Suppressor macrophage treated with lipopolysaccharide for 4 hours (primary cell): ENCODE measurements at regions not wholly inside any gene's neighbourhood (a gene's known extent, or its start where the extent isn't known, plus 50 kb on each side); places are given as distances from the start of the nearest gene placed in this dataset.
"Not testable (repeated sequence)": the region's sequence is repeated elsewhere in the genome, so short reads cannot be mapped to it uniquely, and the experiment has no call there.

Experiments
- DNase-seq: peaks from one replicate; pipeline ENCODE4 v3.0.0-alpha.2; 2020

DNA sequence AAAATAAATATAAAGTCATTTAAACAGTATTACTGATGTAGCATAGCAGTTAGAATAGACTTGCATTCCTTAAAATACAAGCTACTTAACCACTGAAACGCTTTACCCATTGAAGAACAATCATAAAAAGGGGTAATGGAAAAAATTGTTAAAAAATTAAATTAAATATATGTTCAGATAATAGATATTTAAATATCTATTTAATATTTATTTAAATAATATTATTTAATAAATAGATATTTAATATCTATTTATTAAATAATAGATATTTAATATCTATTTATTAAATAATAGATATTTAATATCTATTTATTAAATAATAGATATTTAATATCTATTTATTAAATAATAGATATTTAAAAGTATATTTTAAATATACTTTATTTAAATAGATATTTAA, 2410.5 kb downstream of the PCDH7 start:
- DNase-seq = not testable (repeated sequence)

DNA sequence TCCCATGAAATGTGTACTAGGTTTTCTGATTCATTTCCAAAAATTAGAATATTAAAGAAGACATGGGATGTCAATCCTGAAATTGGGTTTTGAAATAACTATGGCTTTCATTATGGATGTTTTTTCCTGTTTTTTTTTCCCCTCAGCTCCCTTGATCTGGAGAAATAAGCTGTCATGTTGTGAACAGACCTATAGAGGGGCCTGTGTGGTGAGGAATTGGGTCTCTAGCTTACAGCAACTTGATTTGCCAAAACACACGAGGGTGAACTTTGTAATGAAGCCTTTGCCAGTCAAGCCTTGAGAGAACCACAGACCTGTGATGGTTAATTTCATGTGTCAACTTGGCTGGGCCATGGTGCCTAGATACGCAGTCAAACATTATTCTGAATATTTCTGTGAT, 2413.6 kb downstream of the PCDH7 start:
- no peak for DNase-seq

DNA sequence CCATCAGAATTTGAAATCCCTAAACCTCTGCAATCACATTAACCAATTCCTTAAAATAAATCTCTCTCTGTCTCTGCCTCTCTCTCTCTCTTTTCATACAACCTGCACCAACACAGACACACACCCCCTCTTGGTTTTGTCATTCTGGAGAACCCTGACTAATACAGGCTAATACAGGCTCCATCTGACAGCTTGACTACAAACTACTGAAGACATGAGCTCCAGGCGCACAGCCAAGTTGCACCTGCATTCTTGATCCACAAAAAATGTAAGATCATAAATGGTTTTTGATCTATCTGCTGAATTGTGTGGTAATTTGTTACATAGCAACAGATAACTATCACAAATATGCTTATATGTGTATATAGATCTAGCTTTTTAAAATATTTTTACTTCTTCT, 2414.2 kb downstream of the PCDH7 start:
- DNase-seq = no peak

DNA sequence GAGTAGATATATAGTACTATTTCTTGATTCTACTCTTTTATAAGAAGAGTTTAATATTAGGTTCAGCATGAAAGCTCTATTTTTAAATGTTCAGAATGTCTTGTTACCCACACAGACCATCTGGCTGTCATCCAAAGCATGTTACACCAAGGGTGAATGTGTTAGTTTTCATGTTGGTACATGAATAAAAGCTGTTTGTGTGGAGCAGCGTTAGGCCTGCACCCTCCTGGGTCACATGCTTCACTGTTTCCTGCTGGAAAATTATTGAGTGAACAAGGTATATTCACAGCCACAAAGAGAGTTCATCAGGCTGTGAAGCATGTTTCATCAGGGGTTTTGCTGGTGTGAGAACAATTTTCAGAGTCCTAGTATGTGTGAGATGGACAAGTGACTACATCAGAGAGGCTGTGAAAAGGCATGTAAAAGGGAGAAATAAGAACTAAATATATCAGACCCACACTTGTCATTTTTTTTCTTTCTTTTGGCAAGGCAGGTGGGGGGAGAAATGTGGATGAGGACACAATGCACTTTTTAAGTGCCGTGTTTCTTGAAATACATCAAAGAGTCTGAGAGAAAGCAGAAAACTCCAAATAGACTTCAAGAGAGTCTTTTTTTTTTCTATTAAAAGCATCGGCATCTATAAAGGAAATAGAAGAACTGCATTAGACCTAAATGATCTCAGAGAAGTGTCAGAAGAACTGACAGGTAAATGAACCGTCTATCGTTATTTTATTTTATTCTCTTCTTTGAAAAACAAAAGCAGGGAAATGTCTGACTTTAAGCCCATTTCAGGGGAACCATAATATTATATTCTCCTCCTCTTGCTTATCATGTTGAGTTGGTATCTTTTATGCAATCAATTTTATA, 2429.7 kb downstream of the PCDH7 start:
- DNase-seq = no peak

DNA sequence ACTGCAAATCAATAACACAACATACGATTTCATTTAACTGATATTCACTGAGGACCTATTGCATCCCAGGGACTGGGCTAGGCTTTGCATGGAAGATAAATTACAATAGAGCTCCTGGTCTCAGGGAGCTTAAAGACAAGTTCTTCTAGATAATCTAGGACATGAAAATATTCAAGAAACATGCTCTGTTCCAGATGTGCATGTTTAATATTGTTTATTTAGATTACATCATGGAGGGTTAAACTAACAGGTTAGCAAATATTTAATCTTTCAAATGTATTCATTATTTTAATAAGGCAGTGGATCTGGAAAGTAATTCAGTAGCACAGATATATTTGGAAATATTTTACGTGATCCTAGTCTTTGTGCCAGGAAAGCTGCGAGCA, 2430.3 kb downstream of the PCDH7 start:
- DNase-seq = no peak

GRCh38 chr4:33160126-33160525, 2440.0 kb downstream of the PCDH7 start:
- DNase-seq = no peak

DNA sequence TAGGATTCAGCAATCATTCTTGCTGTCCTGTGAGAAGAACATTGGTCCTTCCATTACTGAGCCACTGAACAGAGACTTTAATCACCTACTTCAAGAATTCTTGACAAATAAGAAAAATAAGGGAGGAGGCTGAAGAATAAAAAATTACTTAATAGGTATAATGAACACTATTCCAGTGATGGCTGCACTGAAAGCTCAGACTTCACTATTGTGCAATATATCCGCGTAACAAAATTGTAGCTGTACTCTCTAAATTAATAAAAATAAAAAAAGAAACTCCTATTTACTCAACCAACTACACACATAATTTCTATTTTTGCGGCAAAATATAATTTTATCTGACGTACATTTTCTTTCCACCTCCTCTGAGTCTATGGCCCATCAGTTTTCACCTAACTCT, 2441.0 kb downstream of the PCDH7 start:
- DNase-seq = no peak

GRCh38 chr4:33162122-33162521, 2442.0 kb downstream of the PCDH7 start:
- no peak for DNase-seq

DNA sequence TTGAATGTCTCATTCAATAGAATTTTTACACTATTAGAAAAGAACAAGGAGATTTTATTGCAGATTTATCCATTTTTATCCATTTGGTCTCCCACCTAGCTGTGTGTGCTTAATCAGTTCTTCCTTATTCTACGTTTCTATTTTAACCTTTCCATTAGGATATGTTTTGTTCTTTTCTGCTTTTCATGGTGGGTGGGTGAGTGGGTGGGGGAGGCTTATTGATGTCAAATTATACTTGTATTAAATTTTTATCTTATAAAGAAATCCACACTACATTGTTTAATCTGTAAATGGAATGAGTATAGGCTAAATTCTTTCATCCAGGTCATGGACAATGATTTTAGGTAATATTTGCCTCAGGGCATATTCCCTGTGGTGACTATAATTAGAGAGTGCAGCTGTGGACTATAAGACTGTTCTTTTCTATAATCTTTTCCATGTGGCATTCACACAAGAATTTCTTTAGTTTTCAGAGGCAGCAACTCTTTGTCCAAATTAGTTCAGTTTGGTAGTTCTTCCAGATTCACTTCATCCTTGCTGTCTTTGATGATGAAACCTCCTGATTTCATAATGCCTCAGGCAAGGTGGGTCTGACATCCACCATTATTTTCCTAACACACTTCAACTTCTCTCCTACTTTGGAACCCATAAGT, 2451.8 kb downstream of the PCDH7 start:
- DNase-seq = no peak

- DNase-seq = no peak
Observed at GRCh38 chr4:33176566-33176965, 2456.4 kb downstream of the PCDH7 start.

- DNase-seq = peak; percentile 26
Observed at GRCh38 chr4:33184657-33185290, 2464.6 kb downstream of the PCDH7 start.

GRCh38 chr4:33187035-33187434, 2466.9 kb downstream of the PCDH7 start:
- DNase-seq = no peak

- no peak for DNase-seq
Observed at GRCh38 chr4:33188733-33189132, 2468.6 kb downstream of the PCDH7 start.

GRCh38 chr4:33189169-33189568, 2469.0 kb downstream of the PCDH7 start:
- no peak for DNase-seq

- no peak for DNase-seq
Observed at GRCh38 chr4:33193109-33193508, 2472.9 kb downstream of the PCDH7 start.

DNA sequence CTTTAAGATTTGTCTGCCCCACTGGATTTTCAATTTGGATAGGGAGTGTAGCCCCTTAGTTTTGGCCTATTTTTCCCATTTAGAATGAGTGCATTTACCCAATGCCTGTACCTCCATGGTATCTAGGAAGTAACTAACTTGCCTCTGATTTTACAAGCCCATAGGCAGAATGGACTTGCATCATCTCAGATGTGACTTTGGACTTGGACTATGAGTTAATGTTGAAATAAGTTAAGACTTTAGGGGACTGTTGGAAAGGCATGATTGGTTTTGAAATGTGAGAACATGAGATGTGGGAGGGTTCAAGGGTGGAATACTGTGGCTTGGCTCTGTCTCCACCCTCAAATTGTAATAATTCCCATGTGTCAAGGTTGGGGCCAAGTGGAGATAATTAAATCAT, 2480.2 kb downstream of the PCDH7 start:
- DNase-seq = no peak

DNA sequence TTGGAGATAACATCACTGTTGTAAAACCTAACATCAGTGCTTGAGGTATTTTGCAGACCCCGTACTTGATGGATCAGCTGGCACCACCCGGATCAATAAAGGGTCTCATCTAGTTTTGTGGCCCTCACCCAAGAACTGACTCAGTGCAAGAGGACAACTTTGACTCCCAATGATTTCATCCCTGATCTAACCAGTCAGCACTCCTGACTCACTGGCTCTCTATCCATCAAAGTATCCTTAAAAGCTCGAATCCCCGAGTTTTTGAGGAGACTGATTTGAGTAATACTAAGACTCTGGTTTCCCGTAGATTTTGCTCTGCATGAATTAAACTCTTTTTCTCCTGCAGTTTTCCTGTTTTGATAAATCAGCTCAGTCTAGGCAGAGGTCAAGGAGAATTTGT, 2498.1 kb downstream of the PCDH7 start:
- DNase-seq = no peak

- DNase-seq = no peak
Observed at GRCh38 chr4:33226133-33226532, 2506.0 kb downstream of the PCDH7 start.

- no peak for DNase-seq
Observed at GRCh38 chr4:33226783-33227182, 2506.6 kb downstream of the PCDH7 start.

- DNase-seq = no peak
Observed at GRCh38 chr4:33255094-33255493, 2534.9 kb downstream of the PCDH7 start.

DNA sequence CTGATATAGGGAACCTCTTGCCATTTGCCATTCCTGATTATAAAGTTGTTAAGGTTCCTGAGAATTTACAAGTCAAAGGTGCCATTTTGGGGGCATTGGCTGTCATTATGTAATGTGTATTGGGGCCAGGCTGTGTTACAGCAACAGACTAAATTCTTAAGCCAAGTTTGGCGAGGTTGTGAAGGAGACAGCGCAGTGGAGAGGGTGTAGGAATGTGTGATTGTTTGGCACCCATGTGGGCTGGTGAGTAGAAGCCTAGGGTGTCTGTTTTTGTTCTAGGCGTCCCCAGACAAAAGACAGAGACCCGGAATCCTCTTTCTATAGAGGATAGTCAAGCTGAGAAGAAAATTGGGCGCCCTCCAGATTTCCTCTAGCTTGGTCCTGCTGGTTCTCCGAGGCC, 2535.3 kb downstream of the PCDH7 start:
- no peak for DNase-seq

GRCh38 chr4:33262824-33263223, 2542.7 kb downstream of the PCDH7 start:
- DNase-seq = no peak

GRCh38 chr4:33268776-33269175, 2548.6 kb downstream of the PCDH7 start:
- no peak for DNase-seq

DNA sequence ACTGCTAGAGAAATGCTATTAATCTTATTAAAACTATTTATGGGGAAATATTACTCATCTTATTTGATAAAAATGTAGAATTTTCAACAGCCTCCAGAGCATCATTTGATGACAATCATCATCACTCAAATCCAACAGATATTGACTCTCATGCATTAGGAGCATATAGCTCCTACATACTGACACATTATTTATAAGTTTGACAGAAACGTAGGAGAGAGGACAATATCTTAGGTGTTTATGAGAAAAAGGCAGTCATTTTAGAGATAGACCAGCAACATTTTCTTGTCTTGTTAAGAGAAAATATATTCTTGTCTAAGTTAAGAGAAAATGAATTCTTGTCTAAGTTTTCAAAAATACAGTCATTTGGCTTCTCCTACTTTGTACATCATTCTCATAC, 2550.2 kb downstream of the PCDH7 start:
- DNase-seq = no peak
